DMS 273 (cell line): ENCODE measurements at regions not wholly inside any gene's neighbourhood (a gene's known extent, or its start where the extent isn't known, plus 50 kb on each side); places are given as distances from the start of the nearest gene placed in this dataset.
"Not testable (repeated sequence)": the region's sequence is repeated elsewhere in the genome, so short reads cannot be mapped to it uniquely, and the experiment has no call there.

Experiments used
- DNase-seq: peaks from one replicate; lab custom pipeline; 2025; ENCODE audit not compliant: unreplicated experiment; lab: John Stamatoyannopoulos, UW

DNA sequence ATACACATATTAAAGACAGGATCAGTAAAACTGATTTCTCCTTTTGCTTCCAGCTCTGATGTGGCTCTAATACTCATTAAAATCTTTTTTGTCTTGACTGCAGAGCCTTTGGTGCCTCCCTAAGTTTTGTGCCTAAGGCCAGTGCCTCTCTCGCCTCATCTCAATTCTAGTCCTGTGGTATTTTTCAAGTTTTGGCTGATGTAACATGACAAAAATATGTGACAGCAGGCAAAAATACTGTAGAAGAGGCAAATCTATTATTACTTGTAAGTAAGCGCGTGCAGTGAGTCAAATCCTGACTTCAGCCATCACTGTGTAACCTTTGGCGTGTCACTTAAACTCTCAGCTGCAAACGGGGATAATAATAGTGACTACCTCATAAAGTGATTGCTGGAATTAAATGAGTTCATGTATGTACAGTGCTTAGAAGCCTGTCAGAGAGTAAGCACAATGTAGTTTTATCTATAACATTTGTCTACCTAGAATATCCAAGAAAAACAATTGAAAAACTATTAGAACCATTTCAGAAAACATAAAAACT, 74.0 kb downstream of the MAB21L3 start:
- no peak for DNase-seq

DNA sequence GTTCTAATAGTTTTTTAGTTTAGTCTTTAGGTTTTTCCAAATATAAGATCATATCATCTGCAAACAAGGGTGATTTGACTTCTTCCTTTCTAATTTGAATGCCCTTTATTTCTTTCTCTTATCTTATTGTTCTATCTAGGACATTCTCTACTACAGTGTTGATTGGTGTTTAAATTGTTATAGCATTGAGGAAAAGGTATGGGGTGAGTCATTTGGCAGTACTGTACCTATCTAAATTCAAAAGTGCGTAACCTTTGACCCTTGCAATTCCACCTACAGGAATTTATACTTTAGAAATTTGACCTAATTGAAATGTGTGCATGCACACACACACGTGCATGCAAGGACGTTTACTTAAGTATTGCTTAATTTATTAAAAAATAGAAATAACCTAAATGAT, 78.3 kb downstream of the MAB21L3 start:
- DNase-seq = no peak

DNA sequence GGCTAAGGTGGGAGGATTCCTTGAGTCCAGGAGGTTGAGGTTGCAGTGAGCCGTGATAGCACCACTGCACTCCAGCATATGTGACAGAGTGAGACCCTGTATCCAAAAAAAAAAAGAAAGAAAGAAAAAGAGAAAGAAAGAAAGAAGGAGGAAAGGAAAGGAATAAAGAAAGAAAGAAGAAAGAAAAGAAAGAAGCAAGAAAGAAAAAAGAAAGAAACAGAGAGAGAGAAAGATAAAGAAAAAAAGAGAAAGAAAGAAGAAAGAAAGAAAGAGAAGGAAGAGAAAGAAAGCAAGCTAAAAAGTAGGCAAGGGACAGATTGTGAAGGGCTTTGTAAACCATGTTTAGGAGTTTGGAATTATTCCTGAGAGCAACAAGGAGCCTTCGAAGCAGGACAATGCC, 80.1 kb downstream of the MAB21L3 start:
- no peak for DNase-seq

- DNase-seq = no peak
Observed at GRCh38 chr1:116193768-116194167, 82.6 kb downstream of the MAB21L3 start.

DNA sequence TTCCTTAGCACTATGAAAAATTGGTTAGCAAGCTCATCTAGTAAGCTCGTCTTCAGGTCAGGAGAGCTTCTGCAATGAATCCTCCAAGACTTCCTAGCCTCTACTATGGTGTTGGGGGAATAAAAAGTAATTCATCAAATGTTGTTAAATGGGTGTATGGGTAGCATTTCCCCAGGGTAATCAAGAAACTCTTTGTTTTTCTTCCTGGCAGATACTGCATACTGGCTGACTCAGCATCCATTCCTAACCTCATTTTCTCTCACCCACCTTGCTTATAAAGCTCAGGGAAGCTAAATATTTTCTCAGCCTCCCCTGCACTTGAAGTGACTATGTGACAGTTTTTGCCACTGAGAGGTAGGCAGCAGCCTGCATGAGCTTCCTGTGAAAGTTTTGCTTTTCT, 83.4 kb downstream of the MAB21L3 start:
- no peak for DNase-seq

DNA sequence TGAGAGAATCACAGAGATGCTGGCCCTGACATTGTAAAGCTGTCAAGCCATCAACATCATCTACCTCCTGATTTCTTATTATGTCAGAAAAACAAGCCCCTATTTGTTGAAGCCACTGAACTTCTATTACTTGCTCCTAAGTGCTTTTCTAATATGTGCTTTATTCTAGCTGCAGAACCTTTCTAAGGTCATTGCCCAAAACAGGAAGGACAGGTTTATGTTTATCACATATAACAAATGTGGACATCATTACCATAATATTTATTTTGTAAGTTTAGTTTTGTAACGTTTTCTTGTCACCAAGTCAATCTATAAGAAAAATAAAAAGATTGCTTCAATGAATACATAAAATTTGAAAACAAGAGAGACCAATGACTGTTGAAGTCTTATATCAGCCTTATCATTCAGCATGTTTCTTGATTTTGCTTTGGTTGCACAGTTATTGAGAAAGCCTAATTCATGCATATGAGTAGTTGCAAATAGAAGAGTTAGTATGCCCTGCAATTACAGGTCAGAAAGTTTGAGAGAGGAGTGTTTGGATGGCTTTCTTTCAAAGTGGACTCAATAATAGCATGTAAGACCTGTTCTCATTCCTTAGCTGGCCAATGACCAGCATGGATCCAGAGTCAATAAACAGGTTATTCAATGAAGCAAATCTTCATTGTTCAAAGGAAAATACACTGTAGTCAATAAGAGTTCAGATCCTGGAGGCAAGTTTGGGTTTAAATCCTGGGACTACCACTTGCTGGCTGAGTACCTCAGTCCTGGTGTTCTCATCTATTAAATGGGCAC, 84.1 kb downstream of the MAB21L3 start:
- DNase-seq = no peak

- DNase-seq = not testable (repeated sequence)
Observed at GRCh38 chr1:116200343-116200742, 89.1 kb downstream of the MAB21L3 start.

GRCh38 chr1:116201911-116202310, 90.7 kb downstream of the MAB21L3 start:
- DNase-seq = no peak

- peak; percentile 64 for DNase-seq
Observed at GRCh38 chr1:116203181-116203723, 92.1 kb downstream of the MAB21L3 start.

- DNase-seq = peak; percentile 72
Observed at GRCh38 chr1:116203920-116204319, 92.7 kb downstream of the MAB21L3 start.

- DNase-seq = no peak
Observed at GRCh38 chr1:116205941-116206679, 94.9 kb downstream of the MAB21L3 start.

- DNase-seq = no peak
Observed at GRCh38 chr1:116207126-116207735, 96.0 kb downstream of the MAB21L3 start.

- DNase-seq = no peak
Observed at GRCh38 chr1:116208136-116208535, 96.9 kb downstream of the MAB21L3 start.

- DNase-seq = no peak
Observed at GRCh38 chr1:116211294-116211693, 100.1 kb downstream of the MAB21L3 start.

GRCh38 chr1:116218922-116219321, 107.7 kb downstream of the MAB21L3 start:
- DNase-seq = peak; percentile 25

DNA sequence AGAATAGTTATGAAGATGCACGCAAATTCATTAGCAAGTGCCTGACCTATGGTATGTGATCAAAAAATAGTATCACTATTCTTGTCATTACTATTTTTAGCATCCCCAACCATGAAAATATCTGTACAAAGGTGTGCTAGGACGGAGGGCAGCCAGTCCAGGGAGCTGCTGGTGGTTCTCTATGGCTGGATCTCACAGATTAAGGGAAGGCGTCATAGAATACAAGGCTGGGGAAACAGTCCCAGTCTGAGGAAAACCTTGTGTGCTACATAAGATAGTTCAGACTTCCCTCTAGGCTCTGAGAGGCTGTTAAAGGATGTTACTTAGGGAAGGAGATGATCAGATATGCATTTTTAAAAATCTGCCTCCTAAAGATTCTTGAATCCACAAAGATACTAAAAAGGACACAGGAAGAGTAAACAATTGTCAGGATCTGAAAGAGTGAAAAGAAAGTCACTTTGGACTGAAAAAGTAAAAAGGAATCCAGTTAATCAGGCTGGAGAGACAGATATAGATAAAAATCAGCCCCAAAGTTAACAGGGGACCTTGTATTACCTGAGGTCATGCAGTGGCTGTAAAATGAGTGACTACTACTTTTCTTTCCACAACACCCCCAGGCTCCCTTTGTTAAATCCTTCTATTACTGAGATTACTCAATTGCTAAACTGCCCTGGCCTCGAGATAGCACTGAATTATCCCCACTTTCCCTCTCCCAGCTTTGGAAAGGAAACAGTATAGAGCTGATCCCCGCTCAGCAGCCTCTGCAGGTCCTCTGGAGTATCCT, 108.6 kb downstream of the MAB21L3 start:
- no peak for DNase-seq

DNA sequence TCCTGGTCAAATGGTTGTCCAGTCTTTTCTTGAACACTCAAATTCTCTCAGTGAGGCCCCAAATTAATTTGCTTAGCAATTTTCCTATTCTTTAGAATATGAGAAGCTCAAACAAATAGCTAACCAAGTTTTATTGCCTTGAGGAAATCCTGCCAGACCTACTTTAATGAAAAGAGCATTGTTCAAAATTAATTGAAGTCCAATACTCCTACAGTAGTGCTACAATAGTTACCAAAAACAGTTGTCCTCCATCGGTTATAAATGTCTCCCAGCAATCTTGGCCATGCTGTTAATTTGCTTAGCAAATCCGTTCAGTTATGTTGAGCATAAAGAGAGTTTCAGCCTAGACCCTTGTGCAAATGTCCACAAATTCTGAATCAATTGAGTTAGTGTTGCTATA, 112.9 kb downstream of the MAB21L3 start:
- no peak for DNase-seq

DNA sequence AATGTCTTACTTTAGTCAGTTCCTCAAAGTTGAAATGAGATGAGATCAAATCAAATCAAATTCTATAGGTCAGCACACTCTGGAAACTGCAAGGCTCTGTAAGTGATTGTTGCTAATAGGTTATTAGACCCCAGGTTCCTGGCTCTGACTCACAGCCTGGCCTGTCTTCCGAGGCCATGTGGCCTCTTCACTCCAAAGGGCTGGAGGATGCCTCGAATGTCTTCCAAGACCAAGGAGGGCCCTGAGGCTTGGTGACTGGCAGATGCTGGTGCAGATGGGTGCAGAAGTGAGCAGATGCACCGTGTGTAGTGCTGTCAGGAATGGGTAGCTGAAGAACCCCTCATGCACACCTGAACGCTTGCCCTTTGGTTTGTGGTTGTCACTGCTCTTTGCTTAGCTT, 113.4 kb downstream of the MAB21L3 start:
- DNase-seq = peak; percentile 22

DNA sequence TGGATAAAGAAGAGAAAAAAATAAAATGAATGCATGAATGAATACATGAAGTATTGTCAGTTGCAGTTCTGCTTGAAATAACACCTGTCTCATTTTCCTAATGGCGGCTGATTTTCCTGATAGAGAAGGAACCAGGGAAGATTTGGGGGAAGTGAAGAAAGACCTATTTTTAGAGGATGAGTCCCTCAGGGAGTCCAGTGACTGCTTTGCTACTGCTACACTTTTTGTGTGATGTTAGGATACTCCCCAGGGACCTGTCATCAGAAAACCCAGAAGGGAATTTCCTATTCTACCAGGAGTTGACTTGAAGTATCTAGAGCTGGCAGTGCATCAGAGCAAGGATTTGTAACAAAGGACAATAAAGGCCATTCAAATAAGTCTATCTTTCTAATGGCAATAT, 114.8 kb downstream of the MAB21L3 start:
- no peak for DNase-seq

- DNase-seq = no peak
Observed at GRCh38 chr1:116228511-116228910, 117.3 kb downstream of the MAB21L3 start.

GRCh38 chr1:116230712-116231111, 119.5 kb downstream of the MAB21L3 start:
- no peak for DNase-seq
